ENCODE measurements at regions not wholly inside any gene's neighbourhood (a gene's known extent, or its start where the extent isn't known, plus 50 kb on each side); places are given as distances from the start of the nearest gene placed in this dataset.
A peak's percentile ranks its signal among the peaks of the same experiment; 100 is the strongest.

GRCh38 chr1:56425494-56426037 lies 153.8 kb downstream of the PLPP3 start:
- peaks cover 25% of the 10 kb centered on the region for H3K4me1 Mint-ChIP-seq
- no peaks in the 10 kb centered on the region for H3K4me1 ChIP-seq (ENCODE audit: control insufficient read depth, insufficient read depth, low read length)
- no peaks in the 10 kb centered on the region for H3K9me3 ChIP-seq (ENCODE audit: control insufficient read depth, low read length)
- no peaks in the 10 kb centered on the region for H3K36me3 ChIP-seq (ENCODE audit: control insufficient read depth, insufficient read depth, low read length)
- DNase-seq: no peak
- H3K9me3 Mint-ChIP-seq: no peaks in the 10 kb centered on the region
- peaks cover 4% of the 10 kb centered on the region for H3K27me3 Mint-ChIP-seq (ENCODE audit: insufficient read depth)
- no peak for TF ChIP-seq CTCF (conservative IDR thresholded peaks at IDR 0.05)
- no peak overlapping the region for H3K9ac ChIP-seq (ENCODE audit: extremely low read depth, low read length, poor library complexity, severe bottlenecking)
- no peaks in the 10 kb centered on the region for H3K27me3 ChIP-seq (ENCODE audit: control insufficient read depth, insufficient read depth, low read length, poor library complexity, severe bottlenecking)
- no peaks in the 10 kb centered on the region for H3K36me3 Mint-ChIP-seq (ENCODE audit: low read depth)
- no peak overlapping the region for H3K4me3 ChIP-seq (ENCODE audit: low read length)
- H3K4me3 Mint-ChIP-seq: no peak overlapping the region
- WGBS, 2 experiments (ENCODE audit: insufficient coverage in 1 of 2, insufficient read length in 1 of 2): 96 to 98% methylated on average over 2 to 3 of the region's 3 CpGs
- no peak overlapping the region for H3K27ac Mint-ChIP-seq
- H3K27ac ChIP-seq (ENCODE audit: low read depth, low read length): no peak overlapping the region

- WGBS, 2 experiments (ENCODE audit: insufficient coverage in 1 of 2, insufficient read length in 1 of 2): 86 to 92% methylated on average over 5 to 6 of the region's 6 CpGs
- no peaks in the 10 kb centered on the region for H3K4me1 ChIP-seq (ENCODE audit: control insufficient read depth, insufficient read depth, low read length)
- H3K4me3 ChIP-seq (ENCODE audit: low read length): no peak overlapping the region
- no peak overlapping the region for H3K27ac ChIP-seq (ENCODE audit: low read depth, low read length)
- peak overlapping the region; percentile 79 for H3K27ac Mint-ChIP-seq
- TF ChIP-seq CTCF (conservative IDR thresholded peaks at IDR 0.05): no peak
- DNase-seq: no peak
- peaks cover 3% of the 10 kb centered on the region for H3K27me3 Mint-ChIP-seq (ENCODE audit: insufficient read depth)
- H3K4me3 Mint-ChIP-seq: no peak overlapping the region
- no peaks in the 10 kb centered on the region for H3K9me3 ChIP-seq (ENCODE audit: control insufficient read depth, low read length)
- H3K27me3 ChIP-seq (ENCODE audit: control insufficient read depth, insufficient read depth, low read length, poor library complexity, severe bottlenecking): no peaks in the 10 kb centered on the region
- H3K4me1 Mint-ChIP-seq: peaks cover 19% of the 10 kb centered on the region
- H3K9ac ChIP-seq (ENCODE audit: extremely low read depth, low read length, poor library complexity, severe bottlenecking): no peak overlapping the region
- no peaks in the 10 kb centered on the region for H3K36me3 Mint-ChIP-seq (ENCODE audit: low read depth)
- no peaks in the 10 kb centered on the region for H3K36me3 ChIP-seq (ENCODE audit: control insufficient read depth, insufficient read depth, low read length)
- no peaks in the 10 kb centered on the region for H3K9me3 Mint-ChIP-seq
Measured at GRCh38 chr1:56424744-56425493, 154.4 kb downstream of the PLPP3 start.

GRCh38 chr1:56423716-56424115 lies 155.6 kb downstream of the PLPP3 start:
- Mint-ChIP-seq H3K4me1 (peaks cover 17% of the 10 kb centered on the region), H3K36me3 (ENCODE audit: low read depth) (no peaks in the 10 kb centered on the region), H3K4me3 (no peak overlapping the region), H3K27me3 (ENCODE audit: insufficient read depth) (peaks cover 3% of the 10 kb centered on the region), H3K9me3 (no peaks in the 10 kb centered on the region), H3K27ac (no peak overlapping the region)
- no peak overlapping the region for H3K4me3 ChIP-seq (ENCODE audit: low read length)
- H3K9me3 ChIP-seq (ENCODE audit: control insufficient read depth, low read length): no peaks in the 10 kb centered on the region
- no peak overlapping the region for H3K9ac ChIP-seq (ENCODE audit: extremely low read depth, low read length, poor library complexity, severe bottlenecking)
- DNase-seq: no peak
- H3K4me1 ChIP-seq (ENCODE audit: control insufficient read depth, insufficient read depth, low read length): no peaks in the 10 kb centered on the region
- no peak overlapping the region for H3K27ac ChIP-seq (ENCODE audit: low read depth, low read length)
- 86 to 88% methylated on average over 1 to 4 of the region's 4 CpGs for WGBS, 2 experiments (ENCODE audit: insufficient coverage in 1 of 2, insufficient read length in 1 of 2)
- no peaks in the 10 kb centered on the region for H3K27me3 ChIP-seq (ENCODE audit: control insufficient read depth, insufficient read depth, low read length, poor library complexity, severe bottlenecking)
- no peaks in the 10 kb centered on the region for H3K36me3 ChIP-seq (ENCODE audit: control insufficient read depth, insufficient read depth, low read length)
- no peak for TF ChIP-seq CTCF (conservative IDR thresholded peaks at IDR 0.05)

Data from endodermal cell (in vitro differentiated cells).